ENCODE measurements at regions not wholly inside any gene's neighbourhood (a gene's known extent, or its start where the extent isn't known, plus 50 kb on each side); places are given as distances from the start of the nearest gene placed in this dataset.

GRCh38 chr13:44106266-44107152, 226.8 kb downstream of the LACC1 start:
- intact Hi-C loops (cut with DNase I; ENCODE audit: low total_unique reads): no loop called here
- TF ChIP-seq POLR2A (IDR thresholded peaks at IDR 0.05): no peak
- no peak for TF ChIP-seq POLR2AphosphoS5 (IDR thresholded peaks at IDR 0.05)
- TF ChIP-seq EP300 (IDR thresholded peaks at IDR 0.05; ENCODE audit: low read depth): no peak
- TF ChIP-seq CTCF (IDR thresholded peaks at IDR 0.05): no peak
- H3K4me1 ChIP-seq: peaks cover 16 to 89% (median 54%) of the 10 kb centered on the region in 4 donors
- in situ Hi-C loops (cut with MboI; ENCODE audit: low pct_ligation_motif_present in 1 of 4, low pct_unique_long_range_greater_than_20kb in 1 of 4, low sequenced_read_pairs in 3 of 4): no loop called here
- whole genome bisulfite sequencing, 2 donors (ENCODE audit: low coverage in 1 of 2): 49 to 74% methylated on average over 5 to 6 of the region's 6 CpGs
- no peaks in the 10 kb centered on the region for H3K36me3 ChIP-seq
- H3K4me3 ChIP-seq: no peak overlapping the region
- no peaks in the 10 kb centered on the region for H3K9me3 ChIP-seq
- H3K27ac ChIP-seq: peak overlapping the region; percentile 12 to 80 (median 76)
- DNase-seq: no peak
- H3K27me3 ChIP-seq: no peaks in the 10 kb centered on the region

- 57 to 67% methylated on average over 5 to 10 of the region's 10 CpGs for WGBS, 2 donors (ENCODE audit: low coverage in 1 of 2)
- Histone ChIP-seq H3K36me3 (no peaks in the 10 kb centered on the region), H3K4me3 (no peak overlapping the region), H3K4me1 (peaks cover 16 to 79% (median 53%) of the 10 kb centered on the region in 4 donors), H3K9me3 (no peaks in the 10 kb centered on the region), H3K27ac (peak overlapping the region; percentile 75 to 84 (median 78)), H3K27me3 (no peaks in the 10 kb centered on the region)
- in situ Hi-C loops (cut with MboI; ENCODE audit: low pct_ligation_motif_present in 1 of 4, low pct_unique_long_range_greater_than_20kb in 1 of 4, low sequenced_read_pairs in 3 of 4): no loop called here
- TF ChIP-seq POLR2A (IDR thresholded peaks at IDR 0.05) (no peak), POLR2AphosphoS5 (IDR thresholded peaks at IDR 0.05) (peak in 1 of 3 donors; percentile 7)
- DNase-seq: no peak
- intact Hi-C loops (cut with DNase I; ENCODE audit: low total_unique reads): no loop called here
These were observed 227.8 kb downstream of the LACC1 start for GRCh38 chr13:44107357-44108121.

GRCh38 chr13:44108331-44108858, 228.7 kb downstream of the LACC1 start:
- no peaks in the 10 kb centered on the region for H3K36me3 ChIP-seq
- in situ Hi-C loops (cut with MboI; ENCODE audit: low pct_ligation_motif_present in 1 of 4, low pct_unique_long_range_greater_than_20kb in 1 of 4, low sequenced_read_pairs in 3 of 4): no loop called here
- H3K27me3 ChIP-seq: no peaks in the 10 kb centered on the region
- peak; percentile 84 for DNase-seq
- WGBS, 2 donors (ENCODE audit: low coverage in 1 of 2): 37% methylated on average over 2 of the region's 2 CpGs; no CpG with 5 or more reads in 1 of the 2 donors
- intact Hi-C loops (cut with DNase I; ENCODE audit: low total_unique reads): no loop called here
- H3K27ac ChIP-seq: peak overlapping the region; percentile 75 to 84 (median 78)
- TF ChIP-seq POLR2AphosphoS5 (IDR thresholded peaks at IDR 0.05) (peak in 2 of 3 donors; percentile 72 to 86), EP300 (IDR thresholded peaks at IDR 0.05; ENCODE audit: low read depth) (peak; percentile 53), POLR2A (IDR thresholded peaks at IDR 0.05) (no peak), CTCF (IDR thresholded peaks at IDR 0.05) (no peak)
- no peaks in the 10 kb centered on the region for H3K9me3 ChIP-seq
- peaks cover 14 to 70% (median 49%) of the 10 kb centered on the region in 4 donors for H3K4me1 ChIP-seq
- H3K4me3 ChIP-seq: no peak overlapping the region

- in situ Hi-C loops (cut with MboI; ENCODE audit: low pct_ligation_motif_present in 1 of 4, low pct_unique_long_range_greater_than_20kb in 1 of 4, low sequenced_read_pairs in 3 of 4): no loop called here
- H3K4me1 ChIP-seq: peaks cover 9 to 53% (median 37%) of the 10 kb centered on the region in 4 donors
- DNase-seq: peak; percentile 27
- peak overlapping the region; percentile 72 to 84 (median 78) for H3K27ac ChIP-seq
- no peaks in the 10 kb centered on the region for H3K9me3 ChIP-seq
- peak in 1 of 3 donors; percentile 41 for TF ChIP-seq POLR2AphosphoS5 (IDR thresholded peaks at IDR 0.05)
- no peak for TF ChIP-seq EP300 (IDR thresholded peaks at IDR 0.05; ENCODE audit: low read depth)
- peak in 1 of 5 experiments; percentile 11 for TF ChIP-seq CTCF (IDR thresholded peaks at IDR 0.05)
- WGBS, 2 donors (ENCODE audit: low coverage in 1 of 2): 43 to 54% methylated on average over 5 to 7 of the region's 7 CpGs
- intact Hi-C loops (cut with DNase I; ENCODE audit: low total_unique reads): no loop called here
- H3K27me3 ChIP-seq: no peaks in the 10 kb centered on the region
- no peaks in the 10 kb centered on the region for H3K36me3 ChIP-seq
- H3K4me3 ChIP-seq: peak overlapping the region in 1 of 4 donors; percentile 28
These were observed 230.5 kb downstream of the LACC1 start for GRCh38 chr13:44110091-44110621.

Data from transverse colon (tissue), 4 donors.